Ishikawa (cell line): ENCODE measurements at regions not wholly inside any gene's neighbourhood (a gene's known extent, or its start where the extent isn't known, plus 50 kb on each side); places are given as distances from the start of the nearest gene placed in this dataset.

Source experiments
- EP300 ChIP-seq: IDR thresholded peaks from 2 replicates; pipeline ENCODE4 v1.6.1; 2012; ENCODE audit warnings: borderline replicate concordance
- FOXM1 ChIP-seq: IDR thresholded peaks from 2 replicates; pipeline ENCODE4 v1.6.1; 2012; ENCODE audit warnings: low read depth, borderline replicate concordance
- TF ChIP-seq, protein P1 (sequence below): IDR thresholded peaks from 2 replicates; pipeline ENCODE4 v1.6.1; 2012

DNA sequence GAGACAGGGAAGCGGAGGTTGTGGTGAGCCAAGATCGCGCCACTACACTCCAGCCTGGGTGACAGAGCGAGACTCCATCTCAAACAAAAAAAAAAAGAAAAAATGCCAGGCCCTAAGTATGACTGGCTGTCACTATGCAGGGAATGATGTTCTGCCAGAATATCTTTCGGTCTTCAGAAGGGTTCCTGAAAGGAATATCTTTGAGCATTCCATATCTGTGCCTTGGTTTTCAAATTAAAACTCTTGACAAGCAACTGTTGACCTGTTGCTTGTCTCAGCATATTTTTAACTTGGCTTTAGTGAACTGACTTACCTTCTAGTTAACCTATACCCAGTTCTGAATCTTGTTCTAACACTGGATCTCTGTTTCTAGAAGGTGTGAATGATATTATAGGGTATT lies 953.2 kb upstream of the FAM98A start:
- TF ChIP-seq, protein P1, sequence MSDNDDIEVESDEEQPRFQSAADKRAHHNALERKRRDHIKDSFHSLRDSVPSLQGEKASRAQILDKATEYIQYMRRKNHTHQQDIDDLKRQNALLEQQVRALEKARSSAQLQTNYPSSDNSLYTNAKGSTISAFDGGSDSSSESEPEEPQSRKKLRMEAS, result no peak
- TF ChIP-seq FOXM1, result no peak
- no peak for TF ChIP-seq EP300
